ENCODE measurements at regions not wholly inside any gene's neighbourhood (a gene's known extent, or its start where the extent isn't known, plus 50 kb on each side); places are given as distances from the start of the nearest gene placed in this dataset.
A peak's percentile ranks its signal among the peaks of the same experiment; 100 is the strongest.

- FAIRE-seq (no peak), DNase-seq (ENCODE audit: insufficient read length) (no peak)
- TF ChIP-seq POLR2AphosphoS5 (IDR thresholded peaks at IDR 0.05; ENCODE audit: low read depth, low read length) (no peak), TAF1 (IDR thresholded peaks at IDR 0.05; ENCODE audit: borderline replicate concordance, low read depth, low read length) (no peak), POLR2A (IDR thresholded peaks at IDR 0.05; ENCODE audit: low read depth, low read length) (no peak)
These were observed 116.7 kb downstream of the UNC5CL start for GRCh38 chr6:40922281-40922680.

DNA sequence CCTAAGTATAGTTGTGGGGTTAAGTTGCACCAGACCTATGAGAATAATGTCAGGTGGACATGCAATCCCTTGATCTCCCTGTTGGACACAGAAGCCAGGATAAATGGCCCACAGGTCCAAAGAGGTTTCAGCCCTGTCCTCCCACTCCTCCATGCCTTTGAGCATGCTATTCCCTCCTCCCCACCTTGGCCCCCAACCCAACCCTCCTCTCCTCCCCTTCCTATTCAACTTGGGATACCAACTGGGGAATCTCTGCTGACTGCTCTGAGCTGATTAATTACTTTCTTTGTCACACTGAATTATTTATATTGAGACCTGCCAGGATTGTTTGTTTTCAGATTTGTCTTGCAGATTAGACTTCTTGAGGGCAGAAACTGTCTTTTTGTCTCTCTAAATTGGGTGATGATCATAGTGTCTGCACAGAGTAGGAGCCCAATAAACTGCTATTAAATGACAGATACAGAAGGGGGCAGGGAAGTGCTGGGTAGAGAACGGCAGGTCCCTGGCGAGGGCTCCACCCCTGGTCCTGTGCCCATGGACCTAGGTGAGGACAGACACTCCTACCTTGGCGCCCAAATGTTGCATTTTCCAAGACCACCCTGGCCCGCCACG, 120.9 kb downstream of the UNC5CL start:
- TF ChIP-seq POLR2A (IDR thresholded peaks at IDR 0.05; ENCODE audit: low read depth, low read length) (no peak), TAF1 (IDR thresholded peaks at IDR 0.05; ENCODE audit: borderline replicate concordance, low read depth, low read length) (no peak), POLR2AphosphoS5 (IDR thresholded peaks at IDR 0.05; ENCODE audit: low read depth, low read length) (no peak)
- FAIRE-seq (no peak), DNase-seq (ENCODE audit: insufficient read length) (no peak)

GRCh38 chr6:40917603-40918002, 121.4 kb downstream of the UNC5CL start:
- DNase-seq (ENCODE audit: insufficient read length) (no peak), FAIRE-seq (no peak)
- TF ChIP-seq TAF1 (IDR thresholded peaks at IDR 0.05; ENCODE audit: borderline replicate concordance, low read depth, low read length) (no peak), POLR2A (IDR thresholded peaks at IDR 0.05; ENCODE audit: low read depth, low read length) (no peak), POLR2AphosphoS5 (IDR thresholded peaks at IDR 0.05; ENCODE audit: low read depth, low read length) (no peak)

- DNase-seq (ENCODE audit: insufficient read length), result no peak
- no peak for FAIRE-seq
- TF ChIP-seq POLR2AphosphoS5 (IDR thresholded peaks at IDR 0.05; ENCODE audit: low read depth, low read length), result no peak
- no peak for TF ChIP-seq POLR2A (IDR thresholded peaks at IDR 0.05; ENCODE audit: low read depth, low read length)
- TF ChIP-seq TAF1 (IDR thresholded peaks at IDR 0.05; ENCODE audit: borderline replicate concordance, low read depth, low read length), result no peak
These were observed 122.2 kb downstream of the UNC5CL start for GRCh38 chr6:40916845-40917244.

DNA sequence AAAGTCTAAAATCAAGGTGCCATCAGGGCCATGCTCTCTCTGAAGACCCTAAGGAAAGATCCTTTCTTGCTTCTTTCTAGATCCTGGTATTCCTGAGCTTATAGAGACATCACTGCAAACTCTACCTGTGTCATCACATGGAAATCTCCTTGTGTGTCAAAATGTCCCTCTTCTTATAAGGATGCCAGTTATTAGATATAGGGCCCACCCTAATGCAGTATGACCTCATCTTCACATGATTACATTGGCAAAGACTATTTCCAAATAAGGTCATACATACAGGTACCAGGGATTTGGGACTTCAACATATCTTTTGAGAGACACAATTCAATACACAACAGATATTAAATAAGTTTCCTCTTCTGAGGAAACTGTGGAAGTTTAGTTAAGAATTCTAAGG, 123.9 kb downstream of the UNC5CL start:
- no peak for DNase-seq (ENCODE audit: insufficient read length)
- FAIRE-seq, result no peak
- TF ChIP-seq POLR2AphosphoS5 (IDR thresholded peaks at IDR 0.05; ENCODE audit: low read depth, low read length) (no peak), POLR2A (IDR thresholded peaks at IDR 0.05; ENCODE audit: low read depth, low read length) (no peak), TAF1 (IDR thresholded peaks at IDR 0.05; ENCODE audit: borderline replicate concordance, low read depth, low read length) (no peak)

DNA sequence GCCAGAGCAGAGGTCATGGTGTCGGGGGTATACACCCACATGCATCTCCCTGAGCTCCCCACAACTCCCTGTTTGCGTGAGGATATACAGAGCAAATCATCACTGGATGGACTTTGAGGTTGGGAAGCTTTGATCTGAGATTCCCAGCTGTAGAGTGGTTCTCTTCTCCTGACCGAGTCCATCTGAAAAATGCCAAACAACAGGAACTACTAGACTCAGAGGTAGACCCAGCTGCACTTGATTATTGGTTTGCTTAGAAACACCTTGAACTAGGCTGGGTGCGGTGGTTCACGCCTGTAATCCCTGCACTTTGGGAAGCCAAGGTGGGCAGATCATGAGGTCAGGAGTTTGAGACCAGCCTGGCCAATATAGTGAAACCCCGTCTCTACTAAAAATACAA, 125.0 kb downstream of the UNC5CL start:
- DNase-seq (ENCODE audit: insufficient read length) (no peak), FAIRE-seq (no peak)
- no peak for TF ChIP-seq POLR2A (IDR thresholded peaks at IDR 0.05; ENCODE audit: low read depth, low read length)
- TF ChIP-seq POLR2AphosphoS5 (IDR thresholded peaks at IDR 0.05; ENCODE audit: low read depth, low read length), result no peak
- no peak for TF ChIP-seq TAF1 (IDR thresholded peaks at IDR 0.05; ENCODE audit: borderline replicate concordance, low read depth, low read length)

GRCh38 chr6:40912158-40912946, 126.7 kb downstream of the UNC5CL start:
- peak; percentile 19 for DNase-seq (ENCODE audit: insufficient read length)
- peak; percentile 88 for FAIRE-seq
- TF ChIP-seq POLR2AphosphoS5 (IDR thresholded peaks at IDR 0.05; ENCODE audit: low read depth, low read length) (no peak), TAF1 (IDR thresholded peaks at IDR 0.05; ENCODE audit: borderline replicate concordance, low read depth, low read length) (no peak), POLR2A (IDR thresholded peaks at IDR 0.05; ENCODE audit: low read depth, low read length) (no peak)

DNA sequence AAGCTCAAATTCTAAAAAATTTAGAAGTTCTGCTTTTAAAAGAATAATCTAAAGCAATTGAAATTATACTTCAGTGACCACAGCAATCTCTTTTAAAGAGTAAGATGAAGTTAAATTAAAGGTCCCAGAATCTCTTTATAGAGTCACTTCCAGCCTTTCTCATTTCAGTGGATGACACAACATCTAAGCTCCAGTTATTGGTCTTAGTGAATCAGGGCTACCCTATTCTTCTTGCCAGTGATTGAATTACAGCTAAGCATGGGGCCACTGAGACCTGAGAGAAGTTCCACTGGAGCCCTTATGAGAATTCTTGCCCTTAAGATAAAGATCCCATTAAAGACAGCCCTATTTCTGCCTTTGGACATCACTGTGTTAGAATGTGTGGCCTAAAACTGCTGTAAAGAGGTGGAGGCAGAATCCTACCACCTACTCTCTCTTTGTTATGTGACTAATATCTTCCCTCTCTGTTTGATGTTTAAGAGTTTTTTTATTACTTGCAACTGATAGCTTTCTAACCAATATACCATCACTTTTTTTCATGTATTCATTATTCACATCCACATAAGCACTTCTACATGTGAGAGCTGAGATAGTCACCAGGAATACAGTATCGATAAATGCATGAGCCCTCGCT, 128.6 kb downstream of the UNC5CL start:
- DNase-seq (ENCODE audit: insufficient read length), result no peak
- no peak for TF ChIP-seq POLR2AphosphoS5 (IDR thresholded peaks at IDR 0.05; ENCODE audit: low read depth, low read length)
- no peak for TF ChIP-seq TAF1 (IDR thresholded peaks at IDR 0.05; ENCODE audit: borderline replicate concordance, low read depth, low read length)
- no peak for TF ChIP-seq POLR2A (IDR thresholded peaks at IDR 0.05; ENCODE audit: low read depth, low read length)
- FAIRE-seq, result no peak

- TF ChIP-seq POLR2AphosphoS5 (IDR thresholded peaks at IDR 0.05; ENCODE audit: low read depth, low read length) (no peak), POLR2A (IDR thresholded peaks at IDR 0.05; ENCODE audit: low read depth, low read length) (no peak), TAF1 (IDR thresholded peaks at IDR 0.05; ENCODE audit: borderline replicate concordance, low read depth, low read length) (no peak)
- FAIRE-seq (no peak), DNase-seq (ENCODE audit: insufficient read length) (no peak)
These were observed 129.2 kb downstream of the UNC5CL start for GRCh38 chr6:40909811-40910210.

DNA sequence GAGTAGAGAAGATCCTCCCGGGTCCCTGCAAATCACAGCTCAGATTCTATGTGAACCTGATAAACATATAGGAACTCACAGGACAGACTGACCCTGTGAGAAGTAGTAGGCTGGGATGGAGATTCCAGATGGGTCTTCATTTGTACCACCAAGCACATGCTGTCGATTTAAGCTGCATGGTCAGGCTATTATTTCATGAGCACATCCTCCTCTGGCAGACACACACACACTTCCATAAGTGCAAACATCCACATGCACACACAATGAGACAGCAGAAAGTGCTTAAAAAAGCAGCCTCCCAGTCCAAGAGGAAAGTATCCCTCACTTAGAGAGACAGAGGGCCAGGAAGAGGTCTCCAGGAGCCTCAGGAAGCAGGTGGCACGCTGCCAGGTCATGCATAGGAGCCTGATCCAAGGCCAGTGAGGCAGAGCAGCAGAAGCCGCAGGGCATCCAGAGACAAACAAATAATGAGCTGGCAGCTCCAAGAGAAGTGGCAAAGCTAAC, 131.8 kb downstream of the UNC5CL start:
- TF ChIP-seq POLR2AphosphoS5 (IDR thresholded peaks at IDR 0.05; ENCODE audit: low read depth, low read length) (no peak), TAF1 (IDR thresholded peaks at IDR 0.05; ENCODE audit: borderline replicate concordance, low read depth, low read length) (no peak), POLR2A (IDR thresholded peaks at IDR 0.05; ENCODE audit: low read depth, low read length) (no peak)
- no peak for DNase-seq (ENCODE audit: insufficient read length)
- FAIRE-seq, result no peak

- FAIRE-seq (no peak), DNase-seq (ENCODE audit: insufficient read length) (no peak)
These were observed 132.3 kb downstream of the UNC5CL start for GRCh38 chr6:40906759-40907158.

More at GRCh38 chr6:40906759-40907158, 132.3 kb downstream of the UNC5CL start:
- no peak for TF ChIP-seq TAF1 (IDR thresholded peaks at IDR 0.05; ENCODE audit: borderline replicate concordance, low read depth, low read length)
- TF ChIP-seq POLR2AphosphoS5 (IDR thresholded peaks at IDR 0.05; ENCODE audit: low read depth, low read length), result no peak
- no peak for TF ChIP-seq POLR2A (IDR thresholded peaks at IDR 0.05; ENCODE audit: low read depth, low read length)
